CD4-positive, CD25-positive, alpha-beta regulatory T cell (primary cell): ENCODE measurements at regions not wholly inside any gene's neighbourhood (a gene's known extent, or its start where the extent isn't known, plus 50 kb on each side); places are given as distances from the start of the nearest gene placed in this dataset.

Source experiments
- ATAC-seq, 2 donors: fragments of 150-1000 bp; cut with Tn5 transposase; one replicate each; pipeline ENCODE4 v1.10.0; 2021; ENCODE audit warnings: low read depth in 2 of 2, moderate number of reproducible peaks in 2 of 2, moderate library complexity in 1 of 2
- DNase-seq, 3 donors: peaks; one replicate each; pipeline versions ENCODE4 v3.0.0 to v3.0.0-alpha.2; 2012 to 2022; ENCODE audit warnings: mixed read lengths in 1 of 3
- H3K27ac ChIP-seq: one replicate; pipeline ENCODE4 v1.7.0; 2013; ENCODE audit warnings: mild to moderate bottlenecking, low read length; ENCODE audit not compliant: insufficient read depth, poor library complexity, severe bottlenecking
- H3K27me3 ChIP-seq: one replicate; pipeline ENCODE4 v1.7.0; 2013; ENCODE audit warnings: low read length; ENCODE audit not compliant: control insufficient read depth, insufficient read depth
- H3K36me3 ChIP-seq: one replicate; pipeline ENCODE4 v1.7.0; 2013; ENCODE audit warnings: mild to moderate bottlenecking, low read length, moderate library complexity; ENCODE audit not compliant: control insufficient read depth, insufficient read depth
- H3K4me1 ChIP-seq: 2 replicates; pipeline ENCODE4 v1.7.0; 2013; ENCODE audit warnings: mild to moderate bottlenecking, low read length; ENCODE audit not compliant: insufficient read depth, control insufficient read depth, poor library complexity, severe bottlenecking
- H3K4me3 ChIP-seq: one replicate; pipeline ENCODE4 v1.7.0; 2013; ENCODE audit warnings: low read depth, mild to moderate bottlenecking, low read length, moderate library complexity
- H3K9me3 ChIP-seq, 2 experiments: 1 replicate in 1 of 2; 2 replicates in 1 of 2; pipeline ENCODE4 v1.7.0; 2013; ENCODE audit warnings: low read length in 2 of 2, mild to moderate bottlenecking in 1 of 2, moderate library complexity in 1 of 2; ENCODE audit not compliant: control insufficient read depth in 2 of 2
- H3K27ac Mint-ChIP-seq, 3 donors: one replicate each; pipeline ENCODE4 v1.8.0; 2020 to 2022; ENCODE audit warnings: mild to moderate bottlenecking in 3 of 3, mixed read lengths in 3 of 3, moderate library complexity in 2 of 3
- H3K27me3 Mint-ChIP-seq: one replicate; pipeline ENCODE4 v1.8.0; 2022; ENCODE audit warnings: mild to moderate bottlenecking, mixed read lengths
- H3K36me3 Mint-ChIP-seq: one replicate; pipeline ENCODE4 v1.8.0; 2020; ENCODE audit warnings: mixed read lengths
- H3K4me1 Mint-ChIP-seq, 4 donors: one replicate each; pipeline ENCODE4 v1.8.0; 2020 to 2022; ENCODE audit warnings: mixed read lengths in 4 of 4, mild to moderate bottlenecking in 1 of 4
- H3K4me3 Mint-ChIP-seq, 4 donors: one replicate each; pipeline ENCODE4 v1.8.0; 2020 to 2022; ENCODE audit warnings: mild to moderate bottlenecking in 4 of 4, mixed read lengths in 4 of 4, moderate library complexity in 3 of 4
- H3K9me3 Mint-ChIP-seq, 7 donors: one replicate each; pipeline ENCODE4 v1.8.0; 2020 to 2022; ENCODE audit warnings: mixed read lengths in 7 of 7, mild to moderate bottlenecking in 3 of 7, moderate library complexity in 2 of 7

- Histone ChIP-seq H3K36me3 (no peaks in the 10 kb centered on the region), H3K9me3 (no peaks in the 10 kb centered on the region), H3K27me3 (peaks cover 1% of the 10 kb centered on the region), H3K4me1 (no peaks in the 10 kb centered on the region), H3K4me3 (no peak overlapping the region), H3K27ac (no peak overlapping the region)
- no peaks in the 10 kb centered on the region for H3K4me1 Mint-ChIP-seq
- H3K27ac Mint-ChIP-seq, result no peak overlapping the region
- ATAC-seq, result no peak
- H3K27me3 Mint-ChIP-seq, result peaks cover 24% of the 10 kb centered on the region
- no peaks in the 10 kb centered on the region for H3K9me3 Mint-ChIP-seq
- no peak for DNase-seq
- no peaks in the 10 kb centered on the region for H3K36me3 Mint-ChIP-seq
- H3K4me3 Mint-ChIP-seq, result no peak overlapping the region
Observed at GRCh38 chr12:111084158-111084557, 163.8 kb upstream of the MYL2 start.

GRCh38 chr12:111081600-111081999 lies 161.2 kb upstream of the MYL2 start:
- H3K4me1 ChIP-seq, result no peaks in the 10 kb centered on the region
- no peaks in the 10 kb centered on the region for H3K9me3 ChIP-seq
- no peak for DNase-seq
- H3K36me3 ChIP-seq, result no peaks in the 10 kb centered on the region
- peak overlapping the region in 1 of 3 donors; percentile 0 for H3K27ac Mint-ChIP-seq
- peaks cover 1% of the 10 kb centered on the region for H3K27me3 ChIP-seq
- no peaks in the 10 kb centered on the region for H3K4me1 Mint-ChIP-seq
- no peaks in the 10 kb centered on the region for H3K36me3 Mint-ChIP-seq
- peaks cover 19% of the 10 kb centered on the region for H3K27me3 Mint-ChIP-seq
- no peak overlapping the region for H3K4me3 ChIP-seq
- no peak overlapping the region for H3K27ac ChIP-seq
- H3K4me3 Mint-ChIP-seq, result no peak overlapping the region
- peaks cover 0 to 1% (median 0%) of the 10 kb centered on the region in 7 donors for H3K9me3 Mint-ChIP-seq
- ATAC-seq, result no peak

- DNase-seq, result no peak
- Mint-ChIP-seq H3K27ac (peak overlapping the region in 1 of 3 donors; percentile 53), H3K4me3 (no peak overlapping the region)
Observed at GRCh38 chr12:111078731-111079130, 158.4 kb upstream of the MYL2 start.

GRCh38 chr12:111076611-111077451 lies 156.5 kb upstream of the MYL2 start:
- peaks cover 0 to 9% (median 2%) of the 10 kb centered on the region in 4 donors for H3K4me1 Mint-ChIP-seq
- Histone ChIP-seq H3K9me3 (no peaks in the 10 kb centered on the region), H3K4me1 (no peaks in the 10 kb centered on the region), H3K36me3 (no peaks in the 10 kb centered on the region), H3K27ac (no peak overlapping the region), H3K27me3 (peaks cover 3% of the 10 kb centered on the region), H3K4me3 (no peak overlapping the region)
- H3K9me3 Mint-ChIP-seq, result peaks cover 0 to 1% (median 0%) of the 10 kb centered on the region in 7 donors
- H3K27me3 Mint-ChIP-seq, result peaks cover 14% of the 10 kb centered on the region
- peak overlapping the region in 1 of 3 donors; percentile 46 for H3K27ac Mint-ChIP-seq
- no peak overlapping the region for H3K4me3 Mint-ChIP-seq
- DNase-seq (no peak), ATAC-seq (no peak)
- peaks cover 2% of the 10 kb centered on the region for H3K36me3 Mint-ChIP-seq

More at GRCh38 chr12:111078731-111079130, 158.4 kb upstream of the MYL2 start:
- peaks cover 0 to 1% (median 0%) of the 10 kb centered on the region in 7 donors for H3K9me3 Mint-ChIP-seq
- H3K36me3 ChIP-seq, result no peaks in the 10 kb centered on the region
- no peaks in the 10 kb centered on the region for H3K9me3 ChIP-seq
- H3K4me1 ChIP-seq, result no peaks in the 10 kb centered on the region
- peaks cover 0 to 9% (median 2%) of the 10 kb centered on the region in 4 donors for H3K4me1 Mint-ChIP-seq
- ATAC-seq, result no peak
- H3K36me3 Mint-ChIP-seq, result no peaks in the 10 kb centered on the region
- no peak overlapping the region for H3K27ac ChIP-seq
- peaks cover 18% of the 10 kb centered on the region for H3K27me3 Mint-ChIP-seq
- peaks cover 1% of the 10 kb centered on the region for H3K27me3 ChIP-seq
- H3K4me3 ChIP-seq, result no peak overlapping the region

GRCh38 chr12:111076199-111076598 lies 155.8 kb upstream of the MYL2 start:
- no peaks in the 10 kb centered on the region for H3K9me3 ChIP-seq
- Mint-ChIP-seq H3K4me1 (peaks cover 0 to 9% (median 2%) of the 10 kb centered on the region in 4 donors), H3K4me3 (no peak overlapping the region), H3K9me3 (peaks cover 0 to 1% (median 0%) of the 10 kb centered on the region in 7 donors), H3K27ac (no peak overlapping the region), H3K36me3 (peaks cover 4% of the 10 kb centered on the region), H3K27me3 (peaks cover 14% of the 10 kb centered on the region)
- DNase-seq, result no peak
- H3K4me3 ChIP-seq, result no peak overlapping the region
- H3K4me1 ChIP-seq, result no peaks in the 10 kb centered on the region
- no peak for ATAC-seq
- H3K27me3 ChIP-seq, result peaks cover 2% of the 10 kb centered on the region
- H3K36me3 ChIP-seq, result no peaks in the 10 kb centered on the region
- H3K27ac ChIP-seq, result no peak overlapping the region

- Mint-ChIP-seq H3K4me1 (peaks cover 0 to 14% (median 2%) of the 10 kb centered on the region in 4 donors), H3K27ac (peak overlapping the region in 1 of 3 donors; percentile 53), H3K9me3 (peaks cover 0 to 1% (median 0%) of the 10 kb centered on the region in 7 donors), H3K36me3 (peaks cover 4% of the 10 kb centered on the region), H3K27me3 (peaks cover 18% of the 10 kb centered on the region), H3K4me3 (no peak overlapping the region)
- Histone ChIP-seq H3K4me3 (no peak overlapping the region), H3K9me3 (no peaks in the 10 kb centered on the region), H3K4me1 (no peaks in the 10 kb centered on the region), H3K27ac (no peak overlapping the region), H3K27me3 (peaks cover 2% of the 10 kb centered on the region), H3K36me3 (no peaks in the 10 kb centered on the region)
- ATAC-seq, result no peak
- no peak for DNase-seq
Observed at GRCh38 chr12:111074965-111075364, 154.6 kb upstream of the MYL2 start.

GRCh38 chr12:111074559-111074958 lies 154.2 kb upstream of the MYL2 start:
- no peak overlapping the region for H3K4me3 ChIP-seq
- Mint-ChIP-seq H3K4me3 (no peak overlapping the region), H3K36me3 (peaks cover 4% of the 10 kb centered on the region), H3K4me1 (peaks cover 0 to 16% (median 3%) of the 10 kb centered on the region in 4 donors), H3K9me3 (peaks cover 0 to 1% (median 0%) of the 10 kb centered on the region in 7 donors), H3K27ac (no peak overlapping the region), H3K27me3 (peaks cover 18% of the 10 kb centered on the region)
- H3K27me3 ChIP-seq, result peaks cover 2% of the 10 kb centered on the region
- H3K36me3 ChIP-seq, result no peaks in the 10 kb centered on the region
- ATAC-seq, result no peak
- DNase-seq, result peak in 1 of 3 donors; percentile 86
- H3K27ac ChIP-seq, result no peak overlapping the region
- no peaks in the 10 kb centered on the region for H3K4me1 ChIP-seq
- H3K9me3 ChIP-seq, result no peaks in the 10 kb centered on the region
